ENCODE measurements at regions not wholly inside any gene's neighbourhood (a gene's known extent, or its start where the extent isn't known, plus 50 kb on each side); places are given as distances from the start of the nearest gene placed in this dataset.

DNA sequence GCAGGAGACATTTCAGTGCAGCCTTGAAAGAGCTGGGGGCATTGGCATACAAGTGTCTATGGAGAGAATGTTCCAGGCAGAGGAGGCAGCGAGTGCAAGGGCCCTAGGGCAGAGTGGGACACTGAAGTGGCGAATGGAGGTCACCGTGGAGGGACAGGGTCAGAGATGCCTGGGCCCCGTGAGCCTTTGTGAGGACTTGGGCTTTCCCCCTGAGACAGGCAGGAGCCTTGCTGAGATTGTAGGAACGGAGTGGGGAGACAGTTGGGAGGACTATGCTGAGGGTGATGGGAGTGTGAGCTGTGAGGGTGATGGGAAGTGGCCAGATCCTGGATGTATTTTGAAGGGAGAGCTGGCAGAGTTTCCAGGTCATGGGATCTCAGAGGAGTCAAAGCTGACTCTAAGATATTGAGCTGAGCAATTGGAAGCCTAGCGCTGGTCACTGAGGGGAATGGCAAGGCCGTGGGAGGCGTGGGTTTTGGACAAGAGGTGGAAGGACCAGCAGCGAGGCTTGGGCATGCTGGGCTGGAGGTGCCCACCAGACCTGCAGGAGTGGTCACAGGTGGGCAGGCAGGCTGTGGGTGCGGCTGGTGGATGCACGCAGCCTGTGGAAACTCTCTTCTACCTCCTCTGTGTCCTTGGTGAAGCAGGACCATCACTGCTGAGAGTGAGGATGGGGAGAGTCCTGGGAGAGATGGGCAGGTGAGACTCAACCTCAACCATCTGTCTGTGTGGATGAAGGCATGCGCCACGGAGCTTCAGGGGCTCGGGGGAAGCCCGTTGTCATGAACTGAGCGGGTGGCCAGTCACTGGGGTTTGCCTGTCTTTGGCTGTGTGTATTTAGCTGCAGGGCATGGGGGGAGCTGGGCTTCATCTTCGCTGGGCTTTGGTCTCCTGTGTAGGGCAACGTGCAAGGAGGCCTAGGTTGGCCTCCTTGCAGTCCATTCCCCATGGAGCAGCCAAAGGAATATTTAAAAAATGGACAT, 241.2 kb upstream of the HS6ST1 start:
- no peak for DNase-seq

DNA sequence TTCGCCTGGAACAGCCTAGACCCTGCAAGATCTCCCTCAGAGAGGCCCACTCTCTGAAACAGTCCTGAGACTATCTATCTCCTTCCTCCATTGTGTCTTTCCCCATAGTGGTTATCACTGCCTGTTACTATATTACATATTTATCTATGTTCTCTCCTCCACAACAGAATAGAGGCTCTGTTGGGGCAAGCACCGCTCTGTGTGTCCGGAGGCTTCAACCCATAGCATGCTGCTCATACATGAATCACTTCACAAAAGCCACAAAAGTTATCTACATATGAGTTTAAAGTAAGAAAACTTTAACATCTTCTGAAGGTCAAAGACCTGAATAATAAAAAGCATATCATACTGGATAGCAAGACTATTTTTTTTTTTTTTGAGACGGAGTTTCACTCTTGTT, 242.1 kb upstream of the HS6ST1 start:
- DNase-seq: no peak

DNA sequence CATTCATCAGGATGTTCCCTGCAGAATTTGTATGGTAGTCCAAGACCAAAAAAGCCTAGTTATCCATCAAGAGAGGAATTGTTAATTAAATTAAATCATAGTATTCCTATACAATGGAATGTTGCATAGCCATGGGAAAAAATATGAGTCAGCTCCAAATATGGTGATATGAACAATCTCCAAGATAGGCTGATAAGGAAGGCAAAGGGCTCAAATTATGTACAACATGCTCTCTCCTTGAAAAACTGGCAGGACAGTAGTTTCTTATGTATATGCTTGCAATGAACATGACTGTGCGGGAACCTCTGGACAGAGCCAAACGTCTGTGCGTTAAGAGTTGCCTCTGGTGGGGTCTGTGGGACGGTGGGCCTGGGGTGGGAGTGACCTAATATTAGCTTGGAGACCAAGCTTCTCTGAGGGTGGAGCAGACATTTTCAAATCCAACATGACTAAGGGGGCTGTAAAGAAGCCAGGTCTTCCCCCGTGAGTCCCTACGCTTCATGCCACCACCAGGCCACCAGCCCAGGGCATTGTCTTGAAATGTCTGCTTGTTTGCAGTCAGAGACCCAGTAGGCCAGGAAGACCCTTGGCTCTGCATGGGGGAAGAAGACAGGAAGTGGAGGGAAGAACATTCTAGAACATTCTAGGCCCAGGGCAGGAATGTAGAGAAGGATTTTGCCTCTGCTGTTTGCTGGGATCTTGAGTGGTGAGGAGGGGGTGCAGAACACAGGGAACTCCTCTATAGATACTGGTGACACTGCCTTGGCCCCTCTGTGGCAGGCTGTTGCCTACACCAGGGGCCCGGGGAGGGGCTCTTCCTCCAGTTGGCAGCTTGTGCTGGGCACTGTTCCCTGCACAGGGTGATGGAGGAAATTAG, 244.0 kb upstream of the HS6ST1 start:
- no peak for DNase-seq

DNA sequence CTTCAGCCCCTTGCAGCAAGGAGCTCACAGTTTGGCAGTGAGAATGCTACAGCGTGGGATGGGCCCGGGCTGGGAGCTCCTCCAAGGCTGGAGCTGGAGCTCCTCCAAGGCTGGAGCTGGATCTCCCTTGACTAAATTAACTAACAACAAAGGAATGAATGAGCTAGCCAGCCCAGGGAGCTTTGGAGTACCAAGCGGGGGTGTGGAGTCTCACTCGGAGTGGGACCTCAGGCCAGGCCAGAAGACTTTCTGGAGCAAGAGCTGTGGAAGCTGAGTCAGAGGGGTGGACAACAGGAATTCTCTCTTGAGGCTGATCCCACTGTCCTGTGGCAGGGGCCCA, 244.7 kb upstream of the HS6ST1 start:
- no peak for DNase-seq

DNA sequence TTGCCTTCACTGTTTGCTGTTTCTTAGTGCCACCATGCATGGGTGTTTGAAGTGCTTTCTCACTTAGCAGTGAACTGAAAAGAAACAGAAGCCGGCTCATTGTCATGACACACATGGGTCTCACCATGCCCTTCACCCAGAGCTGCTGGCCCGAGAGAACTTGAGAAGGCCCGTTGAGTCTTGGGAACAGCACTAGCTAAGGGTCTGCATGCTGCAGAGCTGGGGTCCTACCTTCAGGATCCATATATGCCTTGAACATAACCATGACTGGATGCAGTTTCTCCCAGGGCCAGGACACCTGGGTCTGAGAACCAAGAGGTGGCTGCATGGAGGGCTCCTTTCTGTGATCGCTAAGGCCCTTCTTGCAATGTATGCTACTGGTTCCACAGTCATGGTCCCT, 245.5 kb upstream of the HS6ST1 start:
- no peak for DNase-seq

DNA sequence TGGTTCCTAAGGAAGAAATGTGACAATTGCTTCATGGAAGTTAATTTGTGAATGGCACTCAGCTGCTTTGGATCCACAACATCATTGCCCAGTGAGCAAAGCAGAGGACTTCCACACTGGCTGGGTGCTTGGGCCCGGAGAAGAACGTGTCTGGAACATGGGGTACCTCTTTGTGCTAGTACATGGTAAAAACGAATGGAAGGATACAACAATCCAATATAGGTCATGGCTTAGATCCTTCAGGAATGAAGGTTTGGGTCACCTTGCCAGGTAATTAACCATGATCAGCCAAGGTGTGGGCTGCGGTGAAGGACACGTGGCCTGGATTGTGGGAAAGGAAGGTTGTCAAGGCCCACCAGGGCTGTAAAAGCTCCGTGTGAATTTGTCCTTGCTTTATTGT, 245.9 kb upstream of the HS6ST1 start:
- no peak for DNase-seq

DNA sequence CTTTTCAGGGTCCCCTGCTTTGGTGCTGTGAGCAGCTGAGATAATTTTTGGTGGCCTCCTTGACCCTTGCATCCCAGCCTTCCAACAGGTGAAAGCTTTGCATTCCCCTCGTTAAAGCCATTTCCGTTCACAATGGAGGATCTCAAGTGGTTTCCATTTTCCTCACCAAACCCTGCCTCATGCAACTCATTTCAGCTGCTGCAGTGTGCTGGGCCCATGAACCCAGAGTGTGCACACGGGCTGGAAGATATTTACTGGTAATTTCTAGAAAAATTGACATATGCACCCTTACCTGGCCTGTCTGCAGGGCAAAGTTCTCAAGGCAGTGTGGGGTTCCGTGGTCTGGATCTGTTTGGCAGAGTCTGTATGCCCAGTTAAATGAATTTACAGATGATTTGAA, 246.8 kb upstream of the HS6ST1 start:
- DNase-seq: no peak

DNA sequence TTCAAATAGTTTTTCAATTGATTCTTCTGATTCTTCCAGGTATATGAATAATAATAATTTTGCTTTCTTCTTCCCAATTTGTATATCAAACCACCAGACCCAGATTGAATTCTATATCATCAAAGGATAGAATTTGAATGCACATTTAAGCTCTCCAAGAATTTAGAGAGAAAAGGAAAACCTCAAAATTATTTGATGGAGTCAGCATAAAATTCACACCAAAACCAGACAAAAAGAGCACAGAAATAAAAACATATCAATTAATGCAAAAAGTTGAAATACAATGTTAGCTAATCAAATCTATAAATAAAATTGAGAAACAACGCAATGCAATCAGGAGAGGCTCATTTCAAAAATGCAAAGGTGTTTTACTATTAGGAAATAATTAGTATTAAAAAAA, 248.0 kb upstream of the HS6ST1 start:
- DNase-seq: no peak

DNA sequence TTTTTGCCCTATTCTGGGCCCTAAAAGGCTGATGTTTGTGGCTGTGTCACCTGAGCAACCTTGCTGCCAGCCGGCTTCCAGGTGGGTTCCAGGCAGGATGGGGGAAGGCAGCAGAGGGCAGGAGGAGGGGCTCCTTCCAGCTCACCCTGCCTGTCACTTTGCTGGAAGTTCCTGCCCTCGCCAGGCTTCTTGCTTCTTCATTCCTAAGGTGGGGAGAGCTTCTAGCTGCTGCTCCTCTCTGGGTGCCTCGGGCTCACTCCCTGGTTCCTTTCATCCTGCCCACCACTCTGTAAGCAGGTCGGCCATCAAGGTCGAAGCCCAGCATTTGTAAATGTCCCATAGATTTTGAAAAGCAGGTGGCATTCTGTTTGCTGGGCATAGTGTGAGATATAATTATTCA, 249.4 kb upstream of the HS6ST1 start:
- no peak for DNase-seq

DNA sequence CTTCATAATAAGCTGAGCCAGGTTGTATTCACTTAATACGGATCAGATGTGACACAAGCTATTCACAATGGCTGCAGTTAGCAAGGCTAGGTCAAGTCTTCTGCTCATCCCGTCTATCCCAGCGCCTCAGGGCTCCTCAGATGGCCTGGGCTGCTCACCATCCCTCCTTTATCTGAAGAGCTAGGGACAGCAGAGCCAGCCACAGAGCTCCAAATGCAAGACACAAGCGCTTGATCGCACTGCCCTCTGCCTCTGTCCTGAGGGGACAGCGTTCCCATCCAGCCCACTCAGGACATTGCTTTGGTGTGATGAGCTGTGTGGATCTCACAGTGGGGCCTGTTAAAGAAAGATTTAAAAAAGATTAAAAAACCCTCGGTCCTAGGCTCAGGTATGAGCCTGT, 254.4 kb upstream of the HS6ST1 start:
- DNase-seq: no peak

DNA sequence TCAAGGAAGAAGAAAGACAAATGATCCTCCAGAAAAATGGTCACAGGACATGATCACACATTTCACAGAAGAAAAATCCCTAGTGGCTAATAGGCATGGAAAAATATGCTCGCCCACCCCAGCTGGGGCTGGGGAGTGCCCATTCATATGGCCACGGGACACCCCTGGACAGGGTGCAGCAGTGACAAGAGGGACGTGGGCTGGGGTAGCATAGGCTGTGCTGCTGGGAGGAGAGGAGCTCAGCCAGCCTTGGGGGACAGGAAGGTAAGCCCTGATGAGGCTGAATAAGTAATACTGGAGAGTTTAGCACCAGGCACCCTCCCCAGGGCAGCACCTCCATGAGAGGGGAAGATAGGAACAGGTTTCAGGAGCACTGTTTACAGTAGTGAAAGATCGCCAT, 254.9 kb upstream of the HS6ST1 start:
- DNase-seq: no peak

DNA sequence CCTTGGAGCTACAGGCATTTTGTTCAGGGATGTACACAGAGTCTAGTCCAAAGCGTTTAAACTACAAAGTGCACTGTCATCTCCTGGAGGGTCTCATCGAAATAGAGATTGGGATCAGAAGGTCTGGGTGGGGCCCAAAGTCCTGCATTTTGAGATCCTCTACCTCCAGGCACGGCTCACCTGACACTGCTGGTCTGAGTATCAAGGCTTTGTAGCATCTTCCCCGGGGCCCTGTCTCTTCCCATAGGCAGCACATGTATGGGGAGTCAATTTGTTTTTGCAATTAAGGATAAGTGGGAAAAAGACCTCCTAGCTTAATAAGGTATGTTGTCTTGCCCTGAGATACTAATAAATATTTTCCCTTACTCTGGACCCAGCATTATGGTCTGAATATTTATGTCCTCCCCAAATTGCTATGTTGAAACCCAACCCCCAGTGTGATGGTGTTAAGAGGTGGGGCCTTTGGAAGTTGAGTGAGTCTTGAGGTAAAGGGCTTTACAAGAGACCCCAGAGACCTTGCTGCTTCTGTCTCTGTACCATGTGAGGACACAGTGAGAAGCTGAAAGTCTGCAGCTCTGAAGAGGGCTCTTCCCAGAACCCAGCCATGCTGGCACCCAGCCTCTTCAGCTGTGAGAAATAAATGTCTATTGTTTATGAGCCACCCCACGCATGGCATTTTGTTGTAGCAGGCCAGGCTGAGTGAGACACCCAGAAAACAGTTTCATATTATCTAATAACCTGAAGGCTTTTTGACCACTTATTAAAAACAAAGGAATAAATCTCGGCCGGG, 258.7 kb upstream of the HS6ST1 start:
- DNase-seq: no peak

DNA sequence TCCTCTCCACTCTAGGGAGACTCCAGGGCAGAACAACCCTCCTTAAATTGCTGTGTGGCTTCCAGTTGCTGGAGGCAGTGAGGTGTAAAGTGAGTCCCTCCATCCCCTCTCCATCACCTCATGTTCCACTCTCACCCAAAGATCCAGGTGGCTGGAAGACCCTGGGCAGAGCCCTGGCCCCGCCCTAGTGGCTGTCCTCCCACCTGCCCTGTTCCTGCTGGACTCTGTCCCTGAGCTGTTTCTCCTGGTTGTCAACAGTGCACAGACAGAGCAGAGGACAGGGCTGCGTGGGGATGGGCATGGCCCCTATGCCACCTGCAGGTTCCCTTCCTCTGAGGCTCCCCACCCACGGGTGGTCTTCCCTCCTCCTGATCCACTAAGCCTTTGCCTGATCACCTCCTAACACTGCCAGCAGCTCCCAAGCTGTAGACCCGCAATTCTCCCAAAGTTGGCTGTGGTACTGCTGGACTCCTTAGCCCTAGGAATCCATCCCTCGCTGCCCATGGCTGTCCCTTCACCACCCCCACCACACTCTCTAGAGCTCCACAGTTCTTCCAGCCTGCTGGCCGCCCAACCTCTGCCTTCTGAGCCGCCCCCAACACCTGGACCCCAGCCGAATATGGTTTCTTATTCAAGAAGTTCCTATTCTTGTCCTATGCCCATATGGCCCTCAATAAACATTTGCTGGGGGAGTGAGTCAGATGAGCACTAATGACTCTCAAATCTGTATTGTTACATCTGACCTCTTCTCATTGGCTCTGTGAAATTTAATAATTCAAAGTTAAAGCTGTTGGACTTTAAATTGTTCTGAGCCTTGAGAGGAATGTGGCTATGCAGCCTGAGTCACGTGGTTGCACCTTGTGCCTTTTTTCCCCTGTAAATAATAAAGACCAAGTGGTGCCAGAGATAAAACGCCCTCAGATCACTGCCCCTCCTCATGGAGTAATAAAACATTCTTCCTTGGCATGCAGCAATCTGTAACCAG, 260.0 kb upstream of the HS6ST1 start:
- no peak for DNase-seq

DNA sequence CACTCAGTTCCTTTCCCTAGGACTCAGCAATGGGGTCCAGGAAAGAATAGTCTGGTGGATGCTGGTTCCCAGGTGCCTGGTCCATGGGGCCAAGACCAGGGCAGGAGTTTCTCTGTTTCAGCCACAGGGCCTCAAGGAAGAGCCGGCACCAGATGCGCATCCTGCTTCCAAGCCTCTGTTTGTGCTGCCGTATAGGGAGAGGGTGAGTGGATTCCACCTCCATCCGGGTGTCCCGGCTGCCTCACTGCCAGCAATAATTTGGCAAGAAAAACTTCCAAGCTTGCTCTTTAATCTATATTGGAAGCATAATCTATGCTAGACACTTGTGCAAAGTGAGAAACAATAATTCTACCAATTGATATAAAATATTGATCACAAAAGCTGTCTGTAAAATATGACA, 261.2 kb upstream of the HS6ST1 start:
- no peak for DNase-seq

DNA sequence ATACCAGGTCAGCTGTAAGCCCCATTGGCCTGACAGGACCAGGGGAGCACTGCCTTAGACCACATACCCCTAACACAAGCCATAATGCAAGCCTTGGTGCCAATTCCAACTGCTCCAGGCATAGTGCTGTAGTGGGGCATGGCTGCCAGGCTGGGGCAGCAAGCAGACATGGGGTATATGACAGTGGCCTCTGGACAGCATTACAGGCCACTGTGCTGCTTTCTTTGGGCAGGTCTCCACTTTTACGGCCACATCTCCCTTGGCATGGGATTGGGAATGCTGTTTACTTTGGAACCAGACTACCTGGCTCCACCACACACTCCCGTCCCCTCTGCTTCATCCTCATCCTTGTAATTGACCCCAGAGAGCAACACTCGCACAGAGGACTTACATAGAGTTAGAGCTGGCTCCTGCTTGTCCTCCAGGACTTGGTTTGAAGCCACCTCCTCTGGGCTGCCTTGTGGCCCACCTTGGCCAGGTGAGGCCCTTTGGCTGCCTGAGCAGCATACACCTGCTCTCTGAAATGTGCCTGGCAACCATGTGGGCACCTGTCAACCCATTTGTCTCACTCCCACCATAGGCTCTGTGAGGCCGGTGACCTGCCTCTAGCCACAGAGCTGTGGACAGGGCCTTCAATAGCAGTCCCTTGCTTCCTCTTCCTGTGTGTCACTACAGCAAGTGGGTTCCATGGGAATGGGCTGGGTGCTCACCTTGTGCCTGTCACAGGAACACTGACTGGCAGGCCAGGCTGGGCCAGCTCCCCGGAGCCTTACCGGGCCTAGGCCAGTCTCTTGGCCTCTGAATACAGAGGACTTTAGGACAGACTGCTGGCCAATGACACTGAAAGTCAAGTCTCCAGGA, 262.6 kb upstream of the HS6ST1 start:
- DNase-seq: no peak

DNA sequence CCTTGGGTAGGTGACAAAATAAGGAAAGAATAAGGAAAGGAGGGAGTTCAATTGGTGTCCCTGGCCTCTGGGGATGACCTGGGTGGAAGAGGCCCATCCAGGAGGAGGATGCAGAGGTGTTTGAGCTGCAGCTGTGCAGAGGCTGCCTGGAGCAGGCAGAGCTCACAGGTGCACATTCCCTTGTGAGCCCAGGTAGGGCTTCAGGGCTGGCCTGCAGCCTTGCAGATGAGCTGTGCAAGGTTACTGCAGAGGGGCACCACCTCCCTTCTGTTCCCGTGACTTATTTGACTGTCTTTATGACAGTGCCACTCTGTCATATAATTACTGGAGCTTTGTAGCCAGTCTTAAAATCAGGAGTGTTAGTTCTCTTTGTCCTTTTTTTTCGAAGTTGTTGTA, 263.2 kb upstream of the HS6ST1 start:
- DNase-seq: no peak

DNA sequence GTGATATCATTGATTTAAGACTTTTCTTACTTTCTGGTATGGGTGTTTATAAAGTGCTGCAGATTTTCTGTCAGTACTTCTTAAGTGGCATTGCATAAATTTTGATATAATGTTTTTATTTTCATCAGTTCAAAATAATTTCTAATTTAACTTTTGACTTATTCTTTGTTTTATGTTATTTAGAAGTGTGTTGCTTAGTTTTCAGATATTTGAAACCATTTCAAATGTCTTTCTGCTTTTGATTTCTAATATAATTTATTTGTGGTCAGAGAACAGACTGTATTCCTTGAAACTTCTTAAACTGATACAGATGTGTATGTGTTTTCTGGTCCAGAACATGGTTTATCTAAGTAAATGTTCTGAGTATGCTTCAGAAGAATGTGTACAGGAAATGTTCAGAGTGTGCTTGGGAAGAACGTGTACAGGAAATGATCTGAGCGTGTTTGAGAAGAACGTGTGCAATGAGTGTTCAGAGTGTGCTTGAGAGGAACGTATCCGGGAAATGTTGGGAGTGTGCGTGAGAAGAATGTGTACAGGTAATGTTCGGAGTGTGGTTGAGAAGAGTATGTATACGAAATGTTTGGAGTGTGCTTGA, 265.7 kb upstream of the HS6ST1 start:
- no peak for DNase-seq

DNA sequence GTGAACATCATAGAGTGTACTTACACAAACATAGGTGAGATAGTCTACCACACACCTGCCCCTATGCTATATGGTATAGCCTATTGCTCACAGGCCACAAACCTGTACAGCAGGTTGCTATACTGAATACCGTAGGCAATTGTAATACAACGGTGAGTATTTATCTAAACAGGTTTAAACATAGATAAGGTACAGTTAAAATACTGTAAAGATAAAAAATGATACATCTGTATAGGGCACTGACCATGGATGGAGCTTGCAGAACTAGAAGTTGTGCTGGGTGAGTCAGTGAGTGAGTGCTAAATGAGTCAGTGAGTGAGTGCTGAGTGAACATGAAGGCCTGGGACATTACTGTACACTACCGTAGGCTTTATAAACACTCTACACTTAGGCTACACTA, 267.0 kb upstream of the HS6ST1 start:
- DNase-seq: no peak

DNA sequence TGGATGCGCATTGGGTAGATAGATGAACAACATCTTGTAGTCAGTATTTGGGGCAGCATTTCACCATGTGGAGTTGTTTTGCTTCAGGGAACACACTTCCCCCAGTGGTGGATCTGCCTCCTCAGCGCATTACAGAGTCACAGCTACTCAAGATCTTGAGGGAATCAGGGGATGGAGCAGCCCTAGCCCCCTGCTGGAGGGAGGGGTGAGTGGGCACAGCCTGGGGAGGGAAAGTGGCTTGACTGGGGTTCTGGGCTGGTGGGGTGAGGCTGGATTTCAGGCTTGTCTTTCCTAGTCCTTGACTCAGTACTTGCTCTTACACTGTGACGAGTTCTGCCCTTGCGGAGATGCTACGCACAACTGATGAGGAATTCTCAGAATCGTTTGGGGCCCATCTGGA, 271.0 kb upstream of the HS6ST1 start:
- DNase-seq: no peak

DNA sequence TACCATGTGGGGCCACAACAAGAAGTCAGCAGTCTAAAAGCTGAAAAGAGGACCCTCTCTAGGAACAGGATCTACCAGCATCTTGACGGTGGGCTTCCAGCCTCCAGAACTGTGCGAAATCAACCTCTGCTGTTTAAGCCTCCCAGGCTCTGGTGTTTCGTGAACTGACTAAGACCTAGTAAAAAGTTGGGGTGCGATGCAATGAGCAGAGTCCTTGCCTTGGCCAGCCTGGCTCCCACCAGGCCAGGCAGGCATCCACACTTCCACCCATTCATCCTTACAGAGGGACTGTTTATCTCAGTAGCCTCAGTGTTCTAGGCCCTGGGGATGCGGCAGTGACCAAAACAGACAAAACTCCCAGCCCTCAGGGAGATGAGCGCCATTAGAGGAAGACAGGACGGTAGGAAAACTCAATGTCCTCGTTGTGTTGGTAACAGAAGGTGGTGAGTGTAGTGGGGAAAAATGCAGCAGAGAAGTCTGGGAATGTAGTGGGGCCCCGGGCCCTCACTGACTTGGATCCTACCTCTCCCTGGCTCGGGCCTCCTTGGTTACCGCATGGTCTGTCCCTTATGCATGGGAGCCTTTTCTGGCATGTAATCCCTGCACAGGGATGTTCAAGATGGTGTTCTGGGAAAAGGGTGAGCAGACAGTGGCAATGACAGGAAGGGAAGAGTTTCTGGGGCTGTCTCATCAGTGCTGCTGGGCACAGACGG, 271.8 kb upstream of the HS6ST1 start:
- no peak for DNase-seq

Data from stimulated activated CD8-positive, alpha-beta memory T cell treated with anti-CD3 and anti-CD28 coated beads, Interleukin-4, amount 100 ng/mL, for 48 hours (primary cell).